GM21825 (cell line): ENCODE measurements at regions not wholly inside any gene's neighbourhood (a gene's known extent, or its start where the extent isn't known, plus 50 kb on each side); places are given as distances from the start of the nearest gene placed in this dataset.
"Not testable (repeated sequence)": the region's sequence is repeated elsewhere in the genome, so short reads cannot be mapped to it uniquely, and the experiment has no call there.

Experiments
- ATAC-seq: cut with Tn5 transposase; IDR thresholded peaks from one replicate; pipeline ENCODE4 v1.9.1; 2021; ENCODE audit warnings: mild to moderate bottlenecking, moderate library complexity; ENCODE audit not compliant: unreplicated experiment

DNA sequence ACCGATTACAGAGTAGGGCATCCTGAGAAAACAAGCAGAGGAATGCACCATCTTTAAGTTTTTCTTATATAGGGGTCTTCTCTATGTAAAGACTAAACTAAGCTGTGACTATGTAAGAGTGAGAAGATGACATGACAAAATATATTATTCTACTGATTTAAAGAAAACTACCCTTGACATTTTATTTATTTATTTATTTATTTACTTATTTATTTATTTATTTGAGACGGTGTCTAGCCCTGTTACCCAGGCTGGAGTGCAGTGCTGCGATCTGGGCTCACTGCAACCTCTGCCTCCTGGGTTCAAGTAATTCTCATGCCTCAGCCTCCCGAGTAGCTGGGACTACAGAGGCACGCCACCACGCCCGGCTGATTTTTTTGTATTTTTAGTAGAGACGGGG lies 320.4 kb upstream of the SASH1 start:
- not testable (repeated sequence) for ATAC-seq

GRCh38 chr6:148027201-148027600 lies 315.4 kb upstream of the SASH1 start:
- no peak for ATAC-seq

DNA sequence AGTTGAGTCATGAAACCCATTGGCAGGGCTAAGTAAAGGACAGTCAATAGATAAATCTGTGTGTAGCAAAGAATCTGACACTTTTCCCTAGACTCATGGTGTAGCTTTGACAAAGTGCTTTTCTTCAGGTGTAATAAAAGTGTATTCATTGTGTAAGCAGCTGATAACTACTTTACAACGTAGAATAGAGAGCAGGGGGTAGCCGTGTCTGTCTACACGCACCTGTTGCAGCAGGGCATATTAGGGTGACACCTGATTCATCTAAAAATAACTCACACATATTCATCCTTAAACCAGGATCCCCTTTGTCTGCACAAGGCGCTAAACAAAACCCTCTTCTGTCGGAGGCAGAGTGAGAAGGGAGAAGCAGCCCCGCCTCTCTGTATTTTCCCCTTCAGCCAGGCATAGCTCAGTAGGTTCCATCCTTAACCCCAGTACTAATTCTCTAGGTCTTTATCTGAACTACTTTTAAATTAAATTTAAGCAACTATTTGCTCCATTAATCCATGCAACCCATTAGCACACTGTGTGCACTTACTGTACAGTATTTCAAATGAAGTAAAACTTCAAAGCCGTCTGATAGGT lies 306.7 kb upstream of the SASH1 start:
- ATAC-seq, result no peak

GRCh38 chr6:148037496-148037895 lies 305.1 kb upstream of the SASH1 start:
- ATAC-seq, result no peak

GRCh38 chr6:148041546-148041945 lies 301.1 kb upstream of the SASH1 start:
- no peak for ATAC-seq

DNA sequence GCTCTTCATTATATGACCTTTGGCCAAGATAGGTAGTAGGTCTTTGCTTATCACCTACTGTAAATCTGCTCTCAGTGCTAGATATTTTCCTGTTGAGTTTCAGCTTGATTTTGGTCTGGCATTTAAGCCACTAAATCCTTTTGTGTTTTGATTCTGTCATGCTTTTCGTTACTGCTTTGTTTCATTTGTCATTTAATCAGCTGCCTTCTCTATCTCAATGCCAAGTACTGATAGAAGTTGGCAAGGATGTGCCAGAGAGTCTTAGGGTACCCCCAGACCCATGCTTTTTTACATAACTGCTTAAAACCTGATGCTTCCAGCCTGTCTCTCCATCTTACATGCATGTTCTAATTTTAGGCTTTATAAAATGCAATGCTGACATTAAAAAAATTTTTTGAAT lies 300.1 kb upstream of the SASH1 start:
- ATAC-seq, result no peak

- ATAC-seq, result no peak
Observed at GRCh38 chr6:148044261-148044751, 298.3 kb upstream of the SASH1 start.

- ATAC-seq, result no peak
Observed at GRCh38 chr6:148044921-148045320, 297.7 kb upstream of the SASH1 start.

DNA sequence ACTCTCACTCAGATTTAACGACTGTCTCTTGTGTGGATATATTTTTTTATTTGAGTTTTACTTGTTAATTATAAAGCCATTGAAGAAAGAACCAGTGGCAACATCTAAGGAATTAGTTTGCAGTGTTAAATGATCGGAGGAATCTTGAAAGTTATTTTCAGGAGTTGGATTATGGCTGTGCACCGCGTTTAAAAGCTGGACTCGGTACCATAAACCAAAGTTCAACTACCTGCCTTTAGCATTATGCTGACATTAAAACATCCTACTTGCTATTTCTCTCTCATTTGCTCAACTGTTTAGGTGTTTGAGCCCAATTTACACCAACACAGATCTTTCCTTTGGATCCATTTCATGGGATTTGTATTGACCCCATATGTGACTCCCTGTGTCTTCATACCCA lies 289.4 kb upstream of the SASH1 start:
- no peak for ATAC-seq

DNA sequence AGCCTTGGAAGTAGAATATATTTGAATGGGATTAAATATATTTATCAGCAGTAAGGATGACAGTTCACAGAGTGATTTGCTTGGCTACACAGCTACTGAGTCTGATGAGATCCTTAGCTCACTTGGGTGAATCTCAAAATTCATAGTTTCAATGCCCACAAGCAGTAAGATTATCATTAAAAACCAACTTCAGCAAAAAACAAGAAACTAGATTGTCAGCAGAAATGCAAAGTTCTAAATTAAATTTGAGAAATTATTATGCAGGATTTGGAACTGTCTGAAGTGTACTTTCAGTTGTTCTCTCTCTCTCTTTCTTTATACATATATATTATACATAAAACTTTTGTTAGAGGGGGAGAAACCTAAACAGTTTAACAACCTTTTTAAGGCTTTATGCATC lies 288.8 kb upstream of the SASH1 start:
- no peak for ATAC-seq

- ATAC-seq, result no peak
Observed at GRCh38 chr6:148054219-148054618, 288.4 kb upstream of the SASH1 start.

GRCh38 chr6:148055419-148055818 lies 287.2 kb upstream of the SASH1 start:
- ATAC-seq, result no peak

DNA sequence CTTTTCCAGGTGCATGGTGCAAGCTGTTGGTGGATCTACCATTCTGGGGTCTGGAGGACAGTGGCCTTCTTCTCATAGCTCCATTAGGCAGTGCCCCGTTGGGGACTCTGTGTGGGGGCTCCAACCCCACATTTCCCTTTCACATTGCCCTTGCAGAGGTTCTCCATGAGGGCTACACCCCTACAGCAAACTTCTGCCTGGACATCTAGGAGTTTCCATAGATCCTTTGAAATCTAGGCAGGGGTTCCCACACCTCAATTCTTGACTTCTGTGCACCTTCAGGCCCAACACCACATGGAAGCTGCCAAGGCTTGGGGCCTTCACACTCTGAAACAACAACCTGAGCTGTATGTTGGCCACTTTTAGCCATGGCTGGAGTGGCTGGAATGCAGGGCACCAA lies 282.8 kb upstream of the SASH1 start:
- ATAC-seq, result no peak

DNA sequence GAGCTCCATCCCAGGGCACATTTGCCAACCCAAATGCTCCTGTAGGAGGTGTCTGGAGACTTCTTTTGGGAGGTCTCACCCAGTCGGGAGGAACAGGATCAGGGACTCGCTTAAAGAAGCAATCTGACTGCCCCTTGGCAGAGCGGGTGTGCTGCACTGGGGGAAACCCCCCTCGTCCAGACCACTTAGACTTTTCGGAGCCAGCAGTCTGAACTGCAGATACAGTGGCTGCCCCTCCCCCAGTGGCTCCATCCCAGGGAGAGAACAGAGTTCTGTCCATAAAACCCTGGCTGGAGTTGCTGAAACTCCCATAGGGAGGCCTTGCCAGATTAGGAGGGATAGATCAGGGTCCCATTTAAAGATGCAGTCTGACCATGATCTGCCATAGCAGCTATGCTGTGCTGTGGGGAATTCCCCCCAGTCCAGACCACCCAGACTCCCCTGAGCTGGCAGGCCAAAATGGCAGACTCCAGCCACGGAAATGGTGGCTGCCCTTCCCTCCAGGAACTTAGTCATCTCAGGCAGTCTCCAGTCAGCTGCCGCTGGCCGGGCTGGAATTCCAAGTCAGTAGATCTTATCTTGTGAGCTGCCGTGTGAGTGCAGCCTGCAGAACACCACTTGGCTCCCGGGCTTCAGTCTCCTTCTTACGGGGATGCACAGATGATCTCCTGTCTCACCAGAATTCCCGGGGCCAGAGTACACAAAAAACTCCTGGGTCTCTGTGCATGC lies 278.1 kb upstream of the SASH1 start:
- no peak for ATAC-seq

DNA sequence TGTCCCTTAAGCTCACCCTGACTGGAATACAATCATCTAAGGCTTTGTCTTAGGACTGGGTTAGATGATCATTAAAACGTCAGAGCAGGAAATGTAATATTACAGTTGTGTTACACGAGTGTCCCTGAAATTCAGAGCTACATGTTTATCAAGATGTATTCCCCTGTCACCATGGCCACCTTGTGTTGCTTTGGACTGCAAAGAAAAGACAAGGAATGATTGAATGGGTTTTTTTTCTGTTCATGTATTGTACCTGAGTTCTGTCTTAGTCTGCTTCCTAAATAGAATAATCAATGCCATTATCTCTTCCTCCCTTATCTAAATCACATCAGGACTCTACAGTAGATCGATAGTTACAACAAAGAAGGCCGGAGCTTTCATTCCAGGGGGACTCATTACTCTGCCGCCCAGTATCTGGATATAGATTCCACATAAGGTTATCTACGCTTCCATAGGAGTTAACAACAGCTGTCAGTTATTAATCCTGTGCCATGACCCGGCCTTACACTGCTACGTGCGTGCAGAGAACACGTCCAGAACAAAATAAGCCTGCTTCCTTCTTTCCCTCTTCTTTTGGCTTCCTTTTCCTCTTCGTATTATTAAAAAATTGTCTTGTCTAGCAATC lies 274.1 kb upstream of the SASH1 start:
- no peak for ATAC-seq

DNA sequence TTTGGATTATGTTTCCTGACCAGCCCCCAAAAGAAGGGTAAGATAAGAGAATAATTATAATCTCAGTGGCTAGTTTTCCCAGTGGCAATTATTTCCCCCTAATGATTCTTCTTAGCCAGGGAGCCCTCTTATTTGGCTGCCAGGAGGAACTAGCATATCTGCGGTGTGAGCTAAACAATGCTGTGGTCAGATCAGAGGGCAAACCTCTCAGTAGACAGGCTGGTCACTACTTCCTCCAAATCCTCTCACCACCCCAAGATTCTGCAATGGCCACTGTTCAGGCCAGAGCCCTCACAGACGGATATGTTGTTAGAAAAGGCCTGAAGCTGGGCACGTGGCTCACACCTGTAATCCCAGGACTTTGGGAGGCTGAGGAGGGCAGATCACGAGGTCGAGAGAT lies 273.4 kb upstream of the SASH1 start:
- ATAC-seq, result no peak

- no peak for ATAC-seq
Observed at GRCh38 chr6:148074291-148074690, 268.3 kb upstream of the SASH1 start.

DNA sequence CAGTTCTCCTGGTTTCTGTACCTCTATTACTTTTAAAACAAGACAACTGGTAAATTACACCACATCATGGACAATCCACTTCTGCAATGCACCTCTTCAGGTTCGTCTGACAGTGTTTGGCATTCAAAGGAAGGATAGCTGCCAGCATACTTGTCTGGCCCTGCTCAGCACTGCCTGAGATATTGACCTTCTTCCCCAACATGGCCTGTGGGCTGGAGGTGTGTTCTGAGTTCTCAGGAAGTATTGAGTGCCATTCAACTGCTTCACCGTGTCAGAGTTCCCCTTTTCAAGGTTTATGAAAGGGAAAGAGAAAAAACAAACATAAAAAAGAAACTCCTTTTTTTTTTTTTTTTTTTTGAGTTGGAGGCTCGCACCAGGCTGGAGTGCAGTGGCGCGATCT lies 267.9 kb upstream of the SASH1 start:
- no peak for ATAC-seq

GRCh38 chr6:148075352-148075751 lies 267.3 kb upstream of the SASH1 start:
- ATAC-seq, result no peak

DNA sequence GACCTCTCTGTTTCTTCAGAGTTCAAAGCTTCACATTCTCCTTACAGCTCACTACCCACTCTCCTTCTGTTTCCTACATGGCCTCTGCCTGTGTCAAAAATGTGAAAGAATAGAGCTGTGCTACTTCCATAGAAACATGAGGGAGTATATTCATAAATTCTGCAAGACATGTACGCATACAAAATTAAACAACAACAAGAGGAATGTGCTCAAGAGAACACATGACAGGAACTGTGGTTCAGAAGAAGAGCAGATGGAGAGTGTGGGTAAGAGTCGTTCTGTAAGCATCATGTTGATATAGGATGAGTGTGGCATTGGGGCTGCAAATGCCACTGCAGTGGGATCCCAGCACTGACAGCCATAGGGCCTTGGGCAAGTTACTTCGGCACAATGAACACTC lies 266.6 kb upstream of the SASH1 start:
- ATAC-seq, result no peak

- ATAC-seq, result no peak
Observed at GRCh38 chr6:148080315-148080714, 262.3 kb upstream of the SASH1 start.

GRCh38 chr6:148081076-148081475 lies 261.6 kb upstream of the SASH1 start:
- no peak for ATAC-seq
